IMR-90 (cell line): ENCODE measurements at regions not wholly inside any gene's neighbourhood (a gene's known extent, or its start where the extent isn't known, plus 50 kb on each side); places are given as distances from the start of the nearest gene placed in this dataset.

Source experiments
- BHLHE40 ChIP-seq: fragments of 150-350 bp; IDR thresholded peaks from 2 replicates; pipeline ENCODE4 v1.6.1; 2016; ENCODE audit warnings: mild to moderate bottlenecking, low read depth, low read length
- CEBPB ChIP-seq: IDR thresholded peaks from 2 replicates; pipeline ENCODE4 v1.6.1; 2012; ENCODE audit warnings: low read depth, low read length, improper control_type of control experiment
- CHD1 ChIP-seq: IDR thresholded peaks from 2 replicates; pipeline ENCODE4 v1.6.1; 2012; ENCODE audit warnings: low read depth, low read length, improper control_type of control experiment
- CTCF ChIP-seq: conservative IDR thresholded peaks from 2 replicates; pipeline ENCODE4 v1.5.1; 2012; ENCODE audit warnings: mild to moderate bottlenecking, low read depth, low read length, improper control_type of control experiment
- ELK1 ChIP-seq: fragments of 150-350 bp; IDR thresholded peaks from 2 replicates; pipeline ENCODE4 v1.6.1; 2016; ENCODE audit warnings: low read depth, mild to moderate bottlenecking, low read length, moderate library complexity, borderline replicate concordance
- FOS ChIP-seq: fragments of 150-350 bp; IDR thresholded peaks from 2 replicates; pipeline ENCODE4 v1.6.1; 2016; ENCODE audit warnings: low read depth, low read length
- MAFK ChIP-seq: IDR thresholded peaks from 2 replicates; pipeline ENCODE4 v1.6.1; 2012; ENCODE audit warnings: low read depth, low read length, improper control_type of control experiment
- MAZ ChIP-seq: IDR thresholded peaks from 2 replicates; pipeline ENCODE4 v1.6.1; 2012; ENCODE audit warnings: low read depth, mild to moderate bottlenecking, low read length, improper control_type of control experiment, moderate library complexity, borderline replicate concordance
- MXI1 ChIP-seq: IDR thresholded peaks from 2 replicates; pipeline ENCODE4 v1.6.1; 2012; ENCODE audit warnings: low read depth, mild to moderate bottlenecking, low read length, moderate library complexity, borderline replicate concordance
- POLR2A ChIP-seq: IDR thresholded peaks from 2 replicates; pipeline ENCODE4 v1.6.1; 2012; ENCODE audit warnings: mild to moderate bottlenecking, low read depth, low read length
- RAD21 ChIP-seq: IDR thresholded peaks from 2 replicates; pipeline ENCODE4 v1.6.1; 2012; ENCODE audit warnings: low read length, improper control_type of control experiment
- RCOR1 ChIP-seq: IDR thresholded peaks from 2 replicates; pipeline ENCODE4 v1.6.1; 2012; ENCODE audit warnings: mild to moderate bottlenecking, low read length, improper control_type of control experiment; ENCODE audit not compliant: insufficient replicate concordance
- RFX5 ChIP-seq: IDR thresholded peaks from 2 replicates; pipeline ENCODE4 v1.8.0; 2012; ENCODE audit warnings: low read depth, mild to moderate bottlenecking, low read length, moderate library complexity
- USF2 ChIP-seq: fragments of 150-350 bp; IDR thresholded peaks from 2 replicates; pipeline ENCODE4 v1.6.1; 2017; ENCODE audit warnings: mild to moderate bottlenecking, antibody characterized with exemption, low read length, low read depth

- TF ChIP-seq RCOR1 (no peak), CTCF (no peak), RAD21 (no peak), POLR2A (no peak), MAFK (no peak), CEBPB (no peak), MXI1 (no peak), CHD1 (no peak), FOS (no peak), ELK1 (no peak), MAZ (no peak), RFX5 (no peak), BHLHE40 (no peak), USF2 (no peak)
These were observed 212.4 kb downstream of the OPA1 start for GRCh38 chr3:193805448-193805847.
